ENCODE measurements at regions not wholly inside any gene's neighbourhood (a gene's known extent, or its start where the extent isn't known, plus 50 kb on each side); places are given as distances from the start of the nearest gene placed in this dataset.

GRCh38 chr20:17835934-17836300 lies 132.7 kb downstream of the SNX5 start:
- Histone ChIP-seq H4K8ac (replicated peaks; ENCODE audit: insufficient read length, low read depth, low read length) (no peak overlapping the region), H3K14ac (ENCODE audit: insufficient read depth, low read length) (no peak overlapping the region), H3K27ac (ENCODE audit: insufficient read length, low read depth, low read length) (no peak overlapping the region), H4K91ac (ENCODE audit: insufficient read length, low read depth, low read length) (no peak overlapping the region), H3K79me2 (ENCODE audit: insufficient read depth, low read length) (no peaks in the 10 kb centered on the region), H3K56ac (ENCODE audit: insufficient read length, low read depth, low read length) (no peak overlapping the region), H3K4me1 (ENCODE audit: insufficient read depth, low read length) (no peaks in the 10 kb centered on the region; the same call in 1 of the 2 replicates), H2BK5ac (ENCODE audit: insufficient read length, low read length) (no peak overlapping the region), H2BK15ac (ENCODE audit: low read depth, low read length) (no peak overlapping the region), H3K4ac (ENCODE audit: low read depth, low read length) (no peak overlapping the region), H3T11ph (ENCODE audit: low read length) (no peak overlapping the region), H3K9me3 (ENCODE audit: control insufficient read depth, low read depth, low read length) (no peaks in the 10 kb centered on the region), H2BK120ac (ENCODE audit: low read depth, low read length, poor library complexity, severe bottlenecking) (no peak overlapping the region), H2AFZ (ENCODE audit: low read length) (no peak overlapping the region), H3K4me2 (ENCODE audit: insufficient read depth, insufficient read length, low read length) (no peak overlapping the region), H2BK20ac (ENCODE audit: low read depth, low read length, poor library complexity, severe bottlenecking) (no peak overlapping the region), H4K5ac (ENCODE audit: insufficient read length, low read depth, low read length) (no peak overlapping the region), H3K79me1 (ENCODE audit: insufficient read depth, low read depth, low read length, poor library complexity, severe bottlenecking) (no peaks in the 10 kb centered on the region), H2AK5ac (ENCODE audit: insufficient read length, low read length) (no peak overlapping the region), H3K9ac (ENCODE audit: extremely low read depth, insufficient read length, low read length) (no peak overlapping the region), H3K23me2 (ENCODE audit: insufficient read length, low read depth, low read length, poor library complexity, severe bottlenecking) (no peaks in the 10 kb centered on the region), H3K27me3 (ENCODE audit: insufficient read depth, low read length) (no peaks in the 10 kb centered on the region), H4K20me1 (ENCODE audit: control insufficient read depth, insufficient read depth, insufficient read length) (no peaks in the 10 kb centered on the region), H2BK12ac (ENCODE audit: insufficient read length, low read depth, low read length) (no peak overlapping the region), H3K23ac (ENCODE audit: insufficient read length, low read depth, low read length) (no peak overlapping the region), H3K18ac (ENCODE audit: insufficient read length, low read depth, low read length) (no peak overlapping the region)
- no peak for DNase-seq
- no CpG with 5 or more reads among the region's 9 CpGs for WGBS (ENCODE audit: extremely low coverage, insufficient read length, low lambda C conversion rate)
- Mint-ChIP-seq H3K36me3 (ENCODE audit: insufficient read depth in 1 of 3, low read depth in 3 of 3) (no peaks in the 10 kb centered on the region), H3K4me1 (peaks cover 28% of the 10 kb centered on the region in 2 experiments), H3K27ac (no peak overlapping the region), H3K4me3 (no peak overlapping the region), H3K27me3 (ENCODE audit: low read depth) (no peaks in the 10 kb centered on the region; the same call in 1 of the 2 replicates), H3K9me3 (0 out of 5 replicates have a peak, but pooled peaks cover 0 to 3% of the 10 kb centered on the region in 2 experiments)
- TF ChIP-seq CTCF (conservative IDR thresholded peaks at IDR 0.05) = no peak

Measured in H9 (cell line).